ENCODE measurements at regions not wholly inside any gene's neighbourhood (a gene's known extent, or its start where the extent isn't known, plus 50 kb on each side); places are given as distances from the start of the nearest gene placed in this dataset.

- 52 to 75% methylated on average over 3 of the region's 3 CpGs for WGBS, 2 donors (ENCODE audit: low coverage in 1 of 2)
- ATAC-seq = no peak
- Histone ChIP-seq H3K4me3 (no peak overlapping the region), H3K27ac (no peak overlapping the region), H3K36me3 (no peaks in the 10 kb centered on the region), H3K9me3 (no peaks in the 10 kb centered on the region), H3K4me1 (no peaks in the 10 kb centered on the region), H3K27me3 (no peaks in the 10 kb centered on the region)
- TF ChIP-seq EP300 (IDR thresholded peaks at IDR 0.05) = no peak
Observed at GRCh38 chrX:25674776-25675175, 463.4 kb upstream of the MAGEB18 start.

GRCh38 chrX:25701876-25702275 lies 436.3 kb upstream of the MAGEB18 start:
- Histone ChIP-seq H3K4me1 (no peaks in the 10 kb centered on the region), H3K4me3 (no peak overlapping the region), H3K27ac (no peak overlapping the region), H3K9me3 (no peaks in the 10 kb centered on the region), H3K27me3 (no peaks in the 10 kb centered on the region), H3K36me3 (no peaks in the 10 kb centered on the region)
- ATAC-seq = no peak
- TF ChIP-seq CTCF (IDR thresholded peaks at IDR 0.05) (no peak), POLR2A (IDR thresholded peaks at IDR 0.05) (no peak)
- WGBS, 2 donors (ENCODE audit: low coverage in 1 of 2) = 88 to 89% methylated on average over 1 of the region's 1 CpG

- no peak for ATAC-seq
- Histone ChIP-seq H3K27me3 (no peaks in the 10 kb centered on the region), H3K36me3 (no peaks in the 10 kb centered on the region), H3K4me3 (no peak overlapping the region), H3K27ac (no peak overlapping the region), H3K4me1 (no peaks in the 10 kb centered on the region), H3K9me3 (no peaks in the 10 kb centered on the region)
- 46 to 50% methylated on average over 1 to 2 of the region's 2 CpGs for WGBS, 2 donors (ENCODE audit: low coverage in 1 of 2)
- TF ChIP-seq EP300 (IDR thresholded peaks at IDR 0.05) = no peak
- no peak for TF ChIP-seq POLR2AphosphoS5 (IDR thresholded peaks at IDR 0.05)
- TF ChIP-seq POLR2A (IDR thresholded peaks at IDR 0.05) = no peak
- TF ChIP-seq CTCF (IDR thresholded peaks at IDR 0.05) = no peak
Observed at GRCh38 chrX:25717122-25717521, 421.0 kb upstream of the MAGEB18 start.

- H3K4me1 ChIP-seq = no peaks in the 10 kb centered on the region
- H3K27me3 ChIP-seq = no peaks in the 10 kb centered on the region
- no peaks in the 10 kb centered on the region for H3K36me3 ChIP-seq
- H3K4me3 ChIP-seq = no peak overlapping the region
- no peak overlapping the region for H3K27ac ChIP-seq
- 0 to 6% methylated on average over 2 of the region's 2 CpGs for WGBS, 2 donors (ENCODE audit: low coverage in 1 of 2)
- TF ChIP-seq CTCF (IDR thresholded peaks at IDR 0.05) = no peak
- TF ChIP-seq POLR2AphosphoS5 (IDR thresholded peaks at IDR 0.05) = no peak
- TF ChIP-seq EP300 (IDR thresholded peaks at IDR 0.05) = no peak
- TF ChIP-seq POLR2A (IDR thresholded peaks at IDR 0.05) = no peak
- no peak for ATAC-seq
- H3K9me3 ChIP-seq = no peaks in the 10 kb centered on the region
Observed at GRCh38 chrX:25721564-25721963, 416.6 kb upstream of the MAGEB18 start.

- no peaks in the 10 kb centered on the region for H3K4me1 ChIP-seq
- H3K9me3 ChIP-seq = no peaks in the 10 kb centered on the region
- WGBS, 2 donors (ENCODE audit: low coverage in 1 of 2) = 71 to 100% methylated on average over 1 of the region's 1 CpG
- no peak for ATAC-seq
- no peak overlapping the region for H3K4me3 ChIP-seq
- TF ChIP-seq POLR2AphosphoS5 (IDR thresholded peaks at IDR 0.05) = no peak
- no peak for TF ChIP-seq CTCF (IDR thresholded peaks at IDR 0.05)
- TF ChIP-seq EP300 (IDR thresholded peaks at IDR 0.05) = no peak
- TF ChIP-seq POLR2A (IDR thresholded peaks at IDR 0.05) = no peak
- no peaks in the 10 kb centered on the region for H3K27me3 ChIP-seq
- no peak overlapping the region for H3K27ac ChIP-seq
- H3K36me3 ChIP-seq = no peaks in the 10 kb centered on the region
Observed at GRCh38 chrX:25726539-25726938, 411.6 kb upstream of the MAGEB18 start.

- H3K27me3 ChIP-seq = no peaks in the 10 kb centered on the region
- H3K4me3 ChIP-seq = no peak overlapping the region
- H3K36me3 ChIP-seq = no peaks in the 10 kb centered on the region
- TF ChIP-seq POLR2AphosphoS5 (IDR thresholded peaks at IDR 0.05) = no peak
- H3K27ac ChIP-seq = no peak overlapping the region
- H3K4me1 ChIP-seq = no peaks in the 10 kb centered on the region
- 19 to 38% methylated on average over 3 of the region's 3 CpGs for WGBS, 2 donors (ENCODE audit: low coverage in 1 of 2)
- H3K9me3 ChIP-seq = no peaks in the 10 kb centered on the region
- no peak for ATAC-seq
Observed at GRCh38 chrX:25733148-25733547, 405.0 kb upstream of the MAGEB18 start.

All from gastroesophageal sphincter (tissue), 4 donors.